HUES6 (cell line): ENCODE measurements at regions not wholly inside any gene's neighbourhood (a gene's known extent, or its start where the extent isn't known, plus 50 kb on each side); places are given as distances from the start of the nearest gene placed in this dataset.
"Not testable (repeated sequence)": the region's sequence is repeated elsewhere in the genome, so short reads cannot be mapped to it uniquely, and the experiment has no call there.

ENCODE experiments used
- H3K27ac ChIP-seq: 2 replicates; pipeline ENCODE4 v1.7.0; 2013; ENCODE audit warnings: low read depth, mild to moderate bottlenecking, low read length, inconsistent platforms
- H3K27me3 ChIP-seq: 2 replicates; pipeline ENCODE4 v1.6.1; 2013; ENCODE audit warnings: low read length; ENCODE audit not compliant: control insufficient read depth, insufficient read depth
- H3K36me3 ChIP-seq: 2 replicates; pipeline ENCODE4 v1.6.1; 2013; ENCODE audit warnings: low read length; ENCODE audit not compliant: control insufficient read depth, insufficient read depth
- H3K4me1 ChIP-seq: 2 replicates; pipeline ENCODE4 v1.6.1; 2013; ENCODE audit warnings: low read length; ENCODE audit not compliant: control insufficient read depth, insufficient read depth
- H3K4me3 ChIP-seq: 2 replicates; pipeline ENCODE4 v1.5.1; 2013; ENCODE audit warnings: low read depth, low read length
- H3K9ac ChIP-seq: one replicate; pipeline ENCODE4 v1.6.1; 2013; ENCODE audit warnings: mild to moderate bottlenecking, low read length
- H3K9me3 ChIP-seq: 2 replicates; pipeline ENCODE4 v1.6.1; 2013; ENCODE audit warnings: low read depth, low read length; ENCODE audit not compliant: control insufficient read depth, insufficient read depth

GRCh38 chr9:65454034-65454433, 169.0 kb upstream of the FOXD4L5 start:
- not testable (repeated sequence) for H3K9ac ChIP-seq, H3K4me3 ChIP-seq, H3K27me3 ChIP-seq, H3K4me1 ChIP-seq, H3K36me3 ChIP-seq, H3K27ac ChIP-seq
- H3K9me3 ChIP-seq: peaks cover 50% of the 10 kb centered on the region; the same call in 1 of the 2 replicates

GRCh38 chr9:65449886-65450610, 165.0 kb upstream of the FOXD4L5 start:
- not testable (repeated sequence) for H3K4me1 ChIP-seq, H3K36me3 ChIP-seq, H3K27me3 ChIP-seq, H3K4me3 ChIP-seq, H3K27ac ChIP-seq, H3K9ac ChIP-seq
- H3K9me3 ChIP-seq: peaks cover 42% of the 10 kb centered on the region; the same call in 1 of the 2 replicates

- Histone ChIP-seq H3K36me3 (no peaks in the 10 kb centered on the region), H3K9ac (no peak overlapping the region), H3K27ac (no peak overlapping the region), H3K4me3 (no peak overlapping the region), H3K9me3 (peaks cover 42% of the 10 kb centered on the region; the same call in 1 of the 2 replicates), H3K27me3 (no peaks in the 10 kb centered on the region), H3K4me1 (no peaks in the 10 kb centered on the region)
Measured at GRCh38 chr9:65449423-65449822, 164.4 kb upstream of the FOXD4L5 start.

- not testable (repeated sequence) for H3K4me1 ChIP-seq, H3K9ac ChIP-seq, H3K27ac ChIP-seq, H3K36me3 ChIP-seq, H3K4me3 ChIP-seq, H3K27me3 ChIP-seq
- H3K9me3 ChIP-seq: peaks cover 44% of the 10 kb centered on the region; the same call in 1 of the 2 replicates
Measured at GRCh38 chr9:65447146-65447545, 162.1 kb upstream of the FOXD4L5 start.

GRCh38 chr9:65445991-65446390, 161.0 kb upstream of the FOXD4L5 start:
- H3K9me3 ChIP-seq: peaks cover 46% of the 10 kb centered on the region; the same call in 1 of the 2 replicates
- not testable (repeated sequence) for H3K4me3 ChIP-seq, H3K36me3 ChIP-seq, H3K9ac ChIP-seq, H3K4me1 ChIP-seq, H3K27ac ChIP-seq, H3K27me3 ChIP-seq

- H3K36me3 ChIP-seq: no peaks in the 10 kb centered on the region
- no peak overlapping the region for H3K27ac ChIP-seq
- H3K27me3 ChIP-seq: no peaks in the 10 kb centered on the region
- peaks cover 38% of the 10 kb centered on the region; the same call in 1 of the 2 replicates for H3K9me3 ChIP-seq
- H3K4me1 ChIP-seq: no peaks in the 10 kb centered on the region
- no peak overlapping the region for H3K9ac ChIP-seq
- no peak overlapping the region for H3K4me3 ChIP-seq
Measured at GRCh38 chr9:65444943-65445342, 159.9 kb upstream of the FOXD4L5 start.

GRCh38 chr9:65442116-65442515, 157.1 kb upstream of the FOXD4L5 start:
- H3K4me1 ChIP-seq, H3K9ac ChIP-seq, H3K27me3 ChIP-seq, H3K36me3 ChIP-seq, H3K4me3 ChIP-seq, H3K27ac ChIP-seq: not testable (repeated sequence)
- peaks cover 30% of the 10 kb centered on the region; the same call in 1 of the 2 replicates for H3K9me3 ChIP-seq

GRCh38 chr9:65441324-65441920, 156.4 kb upstream of the FOXD4L5 start:
- H3K36me3 ChIP-seq, H3K9ac ChIP-seq, H3K27me3 ChIP-seq, H3K27ac ChIP-seq, H3K4me1 ChIP-seq, H3K4me3 ChIP-seq: not testable (repeated sequence)
- peaks cover 29% of the 10 kb centered on the region; the same call in 1 of the 2 replicates for H3K9me3 ChIP-seq

- H3K9ac ChIP-seq: no peak overlapping the region
- no peaks in the 10 kb centered on the region for H3K27me3 ChIP-seq
- H3K4me1 ChIP-seq: no peaks in the 10 kb centered on the region
- H3K36me3 ChIP-seq: no peaks in the 10 kb centered on the region
- H3K27ac ChIP-seq: no peak overlapping the region
- H3K4me3 ChIP-seq: no peak overlapping the region
- H3K9me3 ChIP-seq: peaks cover 46% of the 10 kb centered on the region
Measured at GRCh38 chr9:65437724-65438123, 152.7 kb upstream of the FOXD4L5 start.

GRCh38 chr9:65435464-65435863, 150.5 kb upstream of the FOXD4L5 start:
- Histone ChIP-seq H3K9ac (no peak overlapping the region), H3K4me1 (no peaks in the 10 kb centered on the region), H3K27me3 (no peaks in the 10 kb centered on the region), H3K36me3 (no peaks in the 10 kb centered on the region), H3K9me3 (peaks cover 56% of the 10 kb centered on the region), H3K27ac (no peak overlapping the region), H3K4me3 (no peak overlapping the region)

GRCh38 chr9:65432722-65433323, 147.8 kb upstream of the FOXD4L5 start:
- no peaks in the 10 kb centered on the region for H3K27me3 ChIP-seq

More at GRCh38 chr9:65432722-65433323, 147.8 kb upstream of the FOXD4L5 start:
- Histone ChIP-seq H3K9ac (no peak overlapping the region), H3K36me3 (no peaks in the 10 kb centered on the region), H3K27ac (no peak overlapping the region), H3K4me1 (no peaks in the 10 kb centered on the region), H3K9me3 (peaks cover 77% of the 10 kb centered on the region), H3K4me3 (no peak overlapping the region)
